CD4-positive, alpha-beta T cell (primary cell): ENCODE measurements at regions not wholly inside any gene's neighbourhood (a gene's known extent, or its start where the extent isn't known, plus 50 kb on each side); places are given as distances from the start of the nearest gene placed in this dataset.

Experiments
- ATAC-seq: fragments of 200-7000 bp; cut with Tn5 transposase; one replicate; pipeline ENCODE4 v1.10.0; 2022; ENCODE audit warnings: mild to moderate bottlenecking; ENCODE audit not compliant: poor library complexity
- CTCF ChIA-PET: fragments of 350-600 bp; sonication (Branson Sonifier 250); formaldehyde crosslinking; loops from one replicate; lab custom pipeline; 2021; ENCODE audit warnings: antibody characterized with exemption, inconsistent platforms; lab: Charles Lee
- POLR2A ChIA-PET: fragments of 350-600 bp; sonication (Branson Sonifier 250); formaldehyde crosslinking; loops from one replicate; lab custom pipeline; 2021; ENCODE audit warnings: antibody characterized with exemption, inconsistent platforms; lab: Charles Lee
- DNase-seq, 14 experiments: peaks; one replicate each; pipeline ENCODE4 v3.0.0-alpha.2; 2013 to 2020; ENCODE audit warnings: mixed read lengths in 2 of 14
- H3K27ac ChIP-seq, 2 donors: one replicate each; pipeline versions ENCODE4 v1.5.1 to v1.7.0; 2013; ENCODE audit warnings: low read length in 2 of 2, low read depth in 1 of 2, mild to moderate bottlenecking in 1 of 2
- H3K27me3 ChIP-seq, 2 experiments: 1 replicate in 1 of 2; 2 replicates in 1 of 2; pipeline versions ENCODE4 v1.6.1 to v1.7.0; 2013; ENCODE audit warnings: low read length in 2 of 2, control low read depth in 1 of 2, mild to moderate bottlenecking in 1 of 2, moderate library complexity in 1 of 2; ENCODE audit not compliant: insufficient read depth in 2 of 2, control insufficient read depth in 1 of 2
- H3K36me3 ChIP-seq: one replicate; pipeline ENCODE4 v1.6.1; 2013; ENCODE audit warnings: low read length, control low read depth; ENCODE audit not compliant: insufficient read depth
- H3K4me1 ChIP-seq: one replicate; pipeline ENCODE4 v1.6.1; 2013; ENCODE audit warnings: low read length, control low read depth; ENCODE audit not compliant: insufficient read depth
- H3K4me3 ChIP-seq: one replicate; pipeline ENCODE4 v1.5.1; 2013; ENCODE audit warnings: mild to moderate bottlenecking, low read length, moderate library complexity
- H3K9me3 ChIP-seq, 2 experiments: 1 replicate in 1 of 2; 2 replicates in 1 of 2; pipeline versions ENCODE4 v1.6.1 to v1.7.0; 2013; ENCODE audit warnings: low read length in 2 of 2, mild to moderate bottlenecking in 2 of 2, control low read depth in 1 of 2, moderate library complexity in 1 of 2; ENCODE audit not compliant: control insufficient read depth in 1 of 2, insufficient read depth in 1 of 2
- H3K27ac Mint-ChIP-seq: one replicate; pipeline ENCODE4 v1.8.0; 2020; ENCODE audit warnings: mixed read lengths
- H3K27me3 Mint-ChIP-seq: one replicate; pipeline ENCODE4 v1.8.0; 2021; ENCODE audit warnings: mixed read lengths
- H3K36me3 Mint-ChIP-seq: one replicate; pipeline ENCODE4 v1.8.0; 2021; ENCODE audit warnings: low read depth, mixed read lengths
- H3K4me1 Mint-ChIP-seq: one replicate; pipeline ENCODE4 v1.8.0; 2021; ENCODE audit warnings: low read depth, mixed read lengths
- H3K4me3 Mint-ChIP-seq: one replicate; pipeline ENCODE4 v1.8.0; 2020; ENCODE audit warnings: mild to moderate bottlenecking, mixed read lengths
- H3K9me3 Mint-ChIP-seq: one replicate; pipeline ENCODE4 v1.8.0; 2020; ENCODE audit warnings: mixed read lengths
- intact Hi-C, 2 experiments: fragments of 100-400 bp; cut with DNase I in 1 of 2; cut with micrococcal nuclease in 1 of 2; formaldehyde crosslinking; loops; one replicate each; pipeline versions ENCODE4 v1.15.1 to v1.9.0; 2023 to 2025; cut with DNase I, micrococcal nuclease
- TF ChIP-seq, protein P1 (sequence below): fragments of 200-600 bp; IDR thresholded peaks from one replicate; pipeline ENCODE4 v1.8.0; 2022; ENCODE audit warnings: antibody characterized with exemption, mild to moderate bottlenecking

GRCh38 chr5:6806668-6807067, 93.4 kb downstream of the TENT4A start:
- Histone ChIP-seq H3K27ac (no peak overlapping the region), H3K36me3 (no peaks in the 10 kb centered on the region), H3K4me1 (no peaks in the 10 kb centered on the region), H3K27me3 (peaks cover 0 to 3% of the 10 kb centered on the region in 2 experiments), H3K4me3 (no peak overlapping the region), H3K9me3 (no peaks in the 10 kb centered on the region)
- POLR2A ChIA-PET = no interaction called here
- H3K4me1 Mint-ChIP-seq = no peaks in the 10 kb centered on the region
- no peak overlapping the region for H3K4me3 Mint-ChIP-seq
- intact Hi-C loops = no loop called here
- CTCF ChIA-PET = no interaction called here
- ATAC-seq (no peak), DNase-seq (no peak)
- no peak overlapping the region for H3K27ac Mint-ChIP-seq
- peaks cover 22% of the 10 kb centered on the region for H3K27me3 Mint-ChIP-seq
- peaks cover 8% of the 10 kb centered on the region for H3K9me3 Mint-ChIP-seq
- H3K36me3 Mint-ChIP-seq = no peaks in the 10 kb centered on the region
- TF ChIP-seq, protein P1, sequence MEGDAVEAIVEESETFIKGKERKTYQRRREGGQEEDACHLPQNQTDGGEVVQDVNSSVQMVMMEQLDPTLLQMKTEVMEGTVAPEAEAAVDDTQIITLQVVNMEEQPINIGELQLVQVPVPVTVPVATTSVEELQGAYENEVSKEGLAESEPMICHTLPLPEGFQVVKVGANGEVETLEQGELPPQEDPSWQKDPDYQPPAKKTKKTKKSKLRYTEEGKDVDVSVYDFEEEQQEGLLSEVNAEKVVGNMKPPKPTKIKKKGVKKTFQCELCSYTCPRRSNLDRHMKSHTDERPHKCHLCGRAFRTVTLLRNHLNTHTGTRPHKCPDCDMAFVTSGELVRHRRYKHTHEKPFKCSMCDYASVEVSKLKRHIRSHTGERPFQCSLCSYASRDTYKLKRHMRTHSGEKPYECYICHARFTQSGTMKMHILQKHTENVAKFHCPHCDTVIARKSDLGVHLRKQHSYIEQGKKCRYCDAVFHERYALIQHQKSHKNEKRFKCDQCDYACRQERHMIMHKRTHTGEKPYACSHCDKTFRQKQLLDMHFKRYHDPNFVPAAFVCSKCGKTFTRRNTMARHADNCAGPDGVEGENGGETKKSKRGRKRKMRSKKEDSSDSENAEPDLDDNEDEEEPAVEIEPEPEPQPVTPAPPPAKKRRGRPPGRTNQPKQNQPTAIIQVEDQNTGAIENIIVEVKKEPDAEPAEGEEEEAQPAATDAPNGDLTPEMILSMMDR = no peak

DNA sequence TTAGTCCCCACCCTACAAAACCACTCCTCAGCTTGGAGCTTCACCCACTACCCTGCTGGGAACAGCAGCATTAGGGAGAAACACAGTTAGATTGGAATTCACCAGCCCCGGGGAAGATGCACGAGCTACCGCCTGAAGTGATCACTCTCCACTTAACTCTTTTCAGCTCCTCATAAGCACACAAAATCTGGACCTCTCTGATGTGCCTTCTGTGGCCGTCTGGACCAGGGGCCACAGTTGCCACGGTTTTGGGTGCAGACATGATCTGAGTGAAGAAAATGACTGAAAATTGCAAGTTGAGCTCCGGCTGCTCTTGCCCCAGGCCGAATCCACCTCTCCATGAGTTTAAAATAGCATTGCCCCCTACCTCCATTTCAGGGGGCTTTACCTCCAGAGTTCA, 95.2 kb downstream of the TENT4A start:
- H3K27me3 ChIP-seq = peaks cover 0 to 3% of the 10 kb centered on the region in 2 experiments
- no peaks in the 10 kb centered on the region for H3K36me3 ChIP-seq
- H3K4me3 Mint-ChIP-seq = no peak overlapping the region
- H3K27ac ChIP-seq = no peak overlapping the region
- DNase-seq = no peak
- H3K4me1 ChIP-seq = no peaks in the 10 kb centered on the region
- intact Hi-C loops = no loop called here
- peaks cover 12% of the 10 kb centered on the region for H3K27me3 Mint-ChIP-seq
- ChIA-PET CTCF (no interaction called here), POLR2A (interaction anchor here (0.9 kb wide), 1 partner anchor 31 kb away, joined by 3 read pairs; no protein-coding TSS in a partner anchor)
- no peaks in the 10 kb centered on the region for H3K9me3 ChIP-seq
- H3K4me3 ChIP-seq = no peak overlapping the region
- H3K4me1 Mint-ChIP-seq = no peaks in the 10 kb centered on the region
- peaks cover 8% of the 10 kb centered on the region for H3K9me3 Mint-ChIP-seq
- no peak overlapping the region for H3K27ac Mint-ChIP-seq
- no peaks in the 10 kb centered on the region for H3K36me3 Mint-ChIP-seq
- TF ChIP-seq, protein P1 = no peak
- no peak for ATAC-seq

GRCh38 chr5:6810641-6811405, 97.6 kb downstream of the TENT4A start:
- Histone ChIP-seq H3K27me3 (no peaks in the 10 kb centered on the region), H3K4me3 (no peak overlapping the region), H3K36me3 (no peaks in the 10 kb centered on the region), H3K9me3 (no peaks in the 10 kb centered on the region), H3K4me1 (no peaks in the 10 kb centered on the region), H3K27ac (no peak overlapping the region)
- intact Hi-C loops = no loop called here
- ATAC-seq = no peak
- Mint-ChIP-seq H3K27ac (no peak overlapping the region), H3K4me3 (no peak overlapping the region), H3K36me3 (no peaks in the 10 kb centered on the region), H3K9me3 (peaks cover 8% of the 10 kb centered on the region), H3K4me1 (no peaks in the 10 kb centered on the region), H3K27me3 (peaks cover under 1% of the 10 kb centered on the region)
- ChIA-PET CTCF (no interaction called here), POLR2A (no interaction called here)
- TF ChIP-seq, protein P1 = no peak
- no peak for DNase-seq
